ENCODE measurements at regions not wholly inside any gene's neighbourhood (a gene's known extent, or its start where the extent isn't known, plus 50 kb on each side); places are given as distances from the start of the nearest gene placed in this dataset.
"Not testable (repeated sequence)": the region's sequence is repeated elsewhere in the genome, so short reads cannot be mapped to it uniquely, and the experiment has no call there.

DNA sequence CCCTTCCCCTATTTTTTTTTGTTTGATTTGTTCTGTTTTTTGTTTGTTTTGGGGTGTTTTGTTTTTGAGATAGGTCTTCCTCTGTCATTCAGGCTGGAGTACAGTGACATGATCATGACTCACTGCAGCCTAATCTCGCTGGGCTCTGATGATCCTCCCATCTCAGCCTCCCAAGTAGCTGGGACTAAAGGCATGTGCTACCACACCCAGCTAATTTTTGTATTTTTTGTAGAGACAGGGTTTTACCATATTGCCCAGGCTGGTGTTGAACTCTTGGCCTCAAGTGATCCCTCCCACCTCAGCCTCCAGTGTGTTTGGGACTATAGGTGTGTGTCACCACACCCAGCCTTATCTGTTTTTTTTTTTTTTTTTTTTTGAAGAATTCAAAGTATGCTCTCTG, 605.4 kb downstream of the DNAH5 start (continued):
- TF ChIP-seq, protein P1, sequence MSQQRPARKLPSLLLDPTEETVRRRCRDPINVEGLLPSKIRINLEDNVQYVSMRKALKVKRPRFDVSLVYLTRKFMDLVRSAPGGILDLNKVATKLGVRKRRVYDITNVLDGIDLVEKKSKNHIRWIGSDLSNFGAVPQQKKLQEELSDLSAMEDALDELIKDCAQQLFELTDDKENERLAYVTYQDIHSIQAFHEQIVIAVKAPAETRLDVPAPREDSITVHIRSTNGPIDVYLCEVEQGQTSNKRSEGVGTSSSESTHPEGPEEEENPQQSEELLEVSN (IDR thresholded peaks at IDR 0.05): no peak
- no peak for TF ChIP-seq ZNF274 (IDR thresholded peaks at IDR 0.05; ENCODE audit: borderline replicate concordance, extremely low read depth, low read length)

GRCh38 chr5:13335026-13335425, 609.5 kb downstream of the DNAH5 start:
- POLR2A ChIA-PET (ENCODE audit: partially characterized antibody); H3K23ac ChIP-seq (ENCODE audit: insufficient read length); H3K27ac ChIP-seq (ENCODE audit: low read depth, low read length); H3K36me3 ChIP-seq (ENCODE audit: control insufficient read depth in 2 of 4, insufficient read depth in 4 of 4, low read length in 3 of 4); H4K5ac ChIP-seq (ENCODE audit: insufficient read length, low read depth, low read length); H3K9ac ChIP-seq (replicated peaks in 1 of 4; ENCODE audit: extremely low read depth in 1 of 4, low read depth in 3 of 4, low read length in 3 of 4); H3K14ac ChIP-seq (ENCODE audit: insufficient read length); H3K56ac ChIP-seq (replicated peaks; ENCODE audit: insufficient read length, low read depth, low read length); H2AFZ ChIP-seq (ENCODE audit: low read length); H3K4me1 ChIP-seq (replicated peaks in 1 of 4; ENCODE audit: control insufficient read depth in 3 of 4, insufficient read depth in 4 of 4, low read length in 3 of 4); H2BK120ac ChIP-seq (replicated peaks; ENCODE audit: low read depth, low read length); H3K4me2 ChIP-seq (ENCODE audit: insufficient read depth in 1 of 2, low read depth in 2 of 2, low read length in 2 of 2); H3K79me2 ChIP-seq (ENCODE audit: control insufficient read depth in 1 of 2, insufficient read depth in 2 of 2, low read length in 2 of 2); H2BK20ac ChIP-seq (ENCODE audit: low read length); H3K27me3 ChIP-seq (replicated peaks in 1 of 4; ENCODE audit: control insufficient read depth in 3 of 4, extremely low read depth in 1 of 4, insufficient read depth in 3 of 4, low read length in 3 of 4); H2AK5ac ChIP-seq (ENCODE audit: low read depth, low read length); H3K9me3 ChIP-seq (ENCODE audit: insufficient read depth in 2 of 2, low read depth in 1 of 2, low read length in 1 of 2); FAIRE-seq; H4K91ac ChIP-seq (replicated peaks; ENCODE audit: insufficient read length, low read length); H3K23me2 ChIP-seq (ENCODE audit: low read depth, low read length); CTCF ChIA-PET (ENCODE audit: partially characterized antibody); H2BK15ac ChIP-seq (ENCODE audit: low read length); H2BK12ac ChIP-seq (ENCODE audit: low read depth, low read length); H3K4me3 ChIP-seq (ENCODE audit: extremely low read depth in 1 of 4, insufficient read depth in 2 of 4, low read depth in 3 of 4, low read length in 4 of 4); H4K20me1 ChIP-seq (replicated peaks in 1 of 2; ENCODE audit: control insufficient read depth in 1 of 2, insufficient read depth in 2 of 2, low read length in 2 of 2); H3K4ac ChIP-seq (replicated peaks; ENCODE audit: insufficient read length, low read depth, low read length); DNase-seq (ENCODE audit: low read depth in 1 of 2, low spot score in 2 of 2); H3K79me1 ChIP-seq (ENCODE audit: low read depth, low read length); H2BK5ac ChIP-seq (ENCODE audit: low read depth, low read length); H3K18ac ChIP-seq (ENCODE audit: extremely low read depth, low read length); H4K8ac ChIP-seq (ENCODE audit: extremely low read depth, insufficient read depth, low read length): not testable (repeated sequence)
- WGBS, 2 experiments (ENCODE audit: extremely low coverage in 1 of 2, insufficient coverage in 1 of 2, insufficient read length in 1 of 2, insufficient replicate concordance in 2 of 2, low coverage in 1 of 2, low lambda C conversion rate in 2 of 2, missing lambda C conversion rate in 1 of 2): 69% methylated on average over 4 of the region's 4 CpGs; no CpG with 5 or more reads in 1 of the 2 experiments

Measured in H1 (cell line).